OCI-LY1 (cell line): ENCODE measurements at regions not wholly inside any gene's neighbourhood (a gene's known extent, or its start where the extent isn't known, plus 50 kb on each side); places are given as distances from the start of the nearest gene placed in this dataset.

Experiments used
- CTCF ChIP-seq: fragments of 200-600 bp; sonication (generic), shearing (Covaris generic); IDR thresholded peaks from 2 replicates; pipeline ENCODE4 v1.5.1; 2017; ENCODE audit warnings: mild to moderate bottlenecking, antibody characterized with exemption, low read length, moderate library complexity, mixed read lengths
- EZH2 ChIP-seq: fragments of 200-600 bp; sonication (generic), shearing (Covaris generic); IDR thresholded peaks from 2 replicates; pipeline ENCODE4 v1.8.0; 2017; ENCODE audit warnings: borderline replicate concordance, mixed run types, mild to moderate bottlenecking, antibody characterized with exemption, low read length, moderate library complexity, mixed read lengths

DNA sequence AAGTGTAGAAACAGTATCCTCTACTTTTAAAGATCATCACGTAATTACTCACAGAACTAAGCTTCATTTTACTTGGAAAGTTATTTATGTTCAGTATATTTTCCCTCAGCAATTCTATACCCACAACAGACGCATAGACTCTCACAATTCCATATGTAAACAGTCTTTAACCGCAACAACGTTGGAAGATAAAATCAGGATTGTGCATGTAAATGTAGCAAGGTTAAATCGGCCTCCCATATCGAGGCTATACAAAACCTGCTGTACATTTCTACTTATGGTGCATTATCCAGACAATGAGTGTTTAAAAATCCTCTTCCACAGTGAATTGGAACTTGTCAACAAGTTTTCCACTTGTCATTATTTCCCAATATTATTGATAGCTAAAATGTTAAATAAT lies 581.1 kb downstream of the SLC16A7 start:
- TF ChIP-seq CTCF (no peak), EZH2 (no peak)
